ENCODE measurements at regions not wholly inside any gene's neighbourhood (a gene's known extent, or its start where the extent isn't known, plus 50 kb on each side); places are given as distances from the start of the nearest gene placed in this dataset.
"Not testable (repeated sequence)": the region's sequence is repeated elsewhere in the genome, so short reads cannot be mapped to it uniquely, and the experiment has no call there.

GRCh38 chr1:188825471-188825870 is 1652.2 kb downstream of the BRINP3 start:
- no peak for TF ChIP-seq CTCF (IDR thresholded peaks at IDR 0.05)
- no peak overlapping the region for H3K4me3 ChIP-seq (ENCODE audit: low read depth in 1 of 2, low read length in 1 of 2)
- H3K36me3 ChIP-seq: no peaks in the 10 kb centered on the region
- no peaks in the 10 kb centered on the region for H3K27me3 ChIP-seq
- H3K27ac ChIP-seq: no peak overlapping the region
- H3K9me3 ChIP-seq: no peaks in the 10 kb centered on the region
- H3K4me1 ChIP-seq (ENCODE audit: control insufficient read depth in 1 of 2, insufficient read depth in 1 of 2, low read depth in 1 of 2, low read length in 1 of 2): no peaks in the 10 kb centered on the region

DNA sequence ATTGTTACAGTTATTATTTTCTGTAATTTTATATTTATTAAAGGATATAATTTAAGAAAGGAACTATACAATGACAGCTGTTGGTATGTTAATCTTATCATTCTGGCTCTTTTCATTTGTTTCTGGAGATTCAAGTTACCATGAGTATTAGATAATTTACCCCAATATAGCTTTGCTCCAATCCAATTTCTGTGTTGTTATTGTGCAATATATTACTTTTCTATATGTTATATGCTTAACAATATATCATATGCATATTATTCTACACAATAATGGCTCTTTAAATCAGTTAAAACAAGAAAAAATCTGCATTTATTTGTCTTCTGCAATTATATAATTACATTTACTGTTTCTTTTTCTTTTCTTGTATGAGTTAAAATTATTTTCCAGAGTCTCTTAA is 1650.9 kb downstream of the BRINP3 start:
- H3K4me1 ChIP-seq (ENCODE audit: control insufficient read depth in 1 of 2, insufficient read depth in 1 of 2, low read depth in 1 of 2, low read length in 1 of 2): no peaks in the 10 kb centered on the region
- H3K36me3 ChIP-seq: no peaks in the 10 kb centered on the region
- no peak overlapping the region for H3K4me3 ChIP-seq (ENCODE audit: low read depth in 1 of 2, low read length in 1 of 2)
- H3K9me3 ChIP-seq: no peaks in the 10 kb centered on the region
- no peak overlapping the region for H3K27ac ChIP-seq
- no peak for TF ChIP-seq CTCF (IDR thresholded peaks at IDR 0.05)
- no peaks in the 10 kb centered on the region for H3K27me3 ChIP-seq

DNA sequence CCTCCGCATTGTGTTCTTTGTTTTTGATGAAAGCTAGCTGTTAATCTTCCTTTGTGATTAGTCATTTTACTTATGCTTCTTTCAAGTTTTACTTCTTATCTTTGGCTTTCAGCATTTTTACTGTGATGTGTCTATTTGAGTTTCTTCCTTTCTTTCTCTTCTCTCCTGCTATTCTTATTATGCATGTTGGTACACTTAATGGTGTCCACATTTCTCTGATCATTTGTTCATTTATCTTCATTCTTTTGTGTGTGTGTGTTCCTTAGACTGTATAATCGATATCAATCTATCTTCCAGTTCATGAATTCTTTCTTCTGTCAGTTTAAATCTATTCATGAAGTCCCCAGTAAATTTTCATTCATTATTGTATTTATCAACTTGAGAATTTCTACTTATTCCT is 1650.3 kb downstream of the BRINP3 start:
- H3K27me3 ChIP-seq: no peaks in the 10 kb centered on the region
- H3K27ac ChIP-seq: no peak overlapping the region
- no peaks in the 10 kb centered on the region for H3K36me3 ChIP-seq
- no peak overlapping the region for H3K4me3 ChIP-seq (ENCODE audit: low read depth in 1 of 2, low read length in 1 of 2)
- H3K9me3 ChIP-seq: no peaks in the 10 kb centered on the region
- no peak for TF ChIP-seq CTCF (IDR thresholded peaks at IDR 0.05)
- H3K4me1 ChIP-seq (ENCODE audit: control insufficient read depth in 1 of 2, insufficient read depth in 1 of 2, low read depth in 1 of 2, low read length in 1 of 2): no peaks in the 10 kb centered on the region

DNA sequence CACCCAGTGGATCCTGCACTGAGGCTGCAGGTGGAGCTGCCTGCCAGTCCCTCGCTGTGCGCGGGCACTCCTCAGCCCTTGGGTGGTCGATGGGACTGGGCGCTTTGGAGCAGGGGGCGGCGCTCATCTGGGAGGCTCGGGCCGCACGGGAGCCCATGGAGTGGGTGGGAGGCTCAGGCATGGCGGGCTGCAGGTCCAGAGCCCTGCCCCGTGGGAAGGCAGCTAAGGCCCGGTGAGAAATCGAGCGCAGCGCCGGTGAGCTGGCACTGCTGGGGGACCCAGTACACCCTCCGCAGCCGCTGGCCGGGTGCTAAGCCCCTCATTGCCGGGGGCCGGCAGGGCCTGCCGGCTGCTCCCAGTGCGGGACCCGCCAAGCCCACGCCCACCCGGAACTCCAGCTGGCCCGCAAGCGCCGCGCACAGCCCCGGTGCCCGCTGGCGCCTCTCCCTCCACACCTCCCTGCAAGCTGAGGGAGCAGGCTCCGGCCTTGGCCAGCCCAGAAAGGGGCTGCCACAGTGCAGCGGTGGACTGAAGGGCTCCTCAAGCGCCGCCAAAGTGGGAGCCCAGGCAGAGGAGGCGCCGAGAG is 1636.5 kb downstream of the BRINP3 start:
- not testable (repeated sequence) for H3K36me3 ChIP-seq; H3K9me3 ChIP-seq; H3K4me3 ChIP-seq (ENCODE audit: low read depth in 1 of 2, low read length in 1 of 2); H3K27ac ChIP-seq; H3K27me3 ChIP-seq; H3K4me1 ChIP-seq (ENCODE audit: control insufficient read depth in 1 of 2, insufficient read depth in 1 of 2, low read depth in 1 of 2, low read length in 1 of 2)

GRCh38 chr1:188846468-188846867 is 1631.2 kb downstream of the BRINP3 start:
- H3K9me3 ChIP-seq: no peaks in the 10 kb centered on the region
- no peak for TF ChIP-seq CTCF (IDR thresholded peaks at IDR 0.05)

DNA sequence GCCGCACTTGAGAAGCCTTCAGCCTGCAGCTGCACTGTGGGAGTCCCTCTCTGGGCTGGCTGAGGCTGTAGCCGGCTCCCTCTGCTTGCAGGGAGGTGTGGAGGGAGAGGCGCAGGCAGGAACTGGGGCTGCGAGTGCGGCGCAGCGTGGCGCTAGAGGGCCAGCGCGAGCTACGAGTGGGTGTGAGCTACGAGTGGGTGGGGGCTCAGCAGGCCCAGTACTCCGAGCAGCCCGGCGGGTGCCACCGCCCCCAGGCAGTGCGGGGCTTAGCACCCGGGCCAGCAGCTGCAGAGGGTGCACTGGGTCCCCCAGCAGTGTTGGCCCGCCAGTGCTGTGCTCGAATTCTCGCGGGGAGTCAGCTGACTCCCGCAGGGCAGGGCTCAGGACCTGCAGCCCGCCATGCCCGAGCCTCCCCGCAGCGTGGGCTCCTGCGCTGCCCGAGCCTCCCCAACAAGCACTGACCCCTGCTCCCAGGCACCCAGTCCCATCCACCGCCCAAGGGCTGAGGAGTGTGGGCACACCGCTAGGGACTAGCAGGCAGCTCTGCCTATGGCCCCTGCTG is 1620.1 kb downstream of the BRINP3 start:
- no peaks in the 10 kb centered on the region for H3K4me1 ChIP-seq (ENCODE audit: control insufficient read depth in 1 of 2, insufficient read depth in 1 of 2, low read depth in 1 of 2, low read length in 1 of 2)
- no peaks in the 10 kb centered on the region for H3K27me3 ChIP-seq
- no peak overlapping the region for H3K27ac ChIP-seq
- no peak overlapping the region for H3K4me3 ChIP-seq (ENCODE audit: low read depth in 1 of 2, low read length in 1 of 2)
- H3K9me3 ChIP-seq: no peaks in the 10 kb centered on the region
- no peak for TF ChIP-seq CTCF (IDR thresholded peaks at IDR 0.05)
- no peaks in the 10 kb centered on the region for H3K36me3 ChIP-seq

More at GRCh38 chr1:188846468-188846867, 1631.2 kb downstream of the BRINP3 start:
- Histone ChIP-seq H3K4me1 (ENCODE audit: control insufficient read depth in 1 of 2, insufficient read depth in 1 of 2, low read depth in 1 of 2, low read length in 1 of 2) (no peaks in the 10 kb centered on the region), H3K36me3 (no peaks in the 10 kb centered on the region), H3K4me3 (ENCODE audit: low read depth in 1 of 2, low read length in 1 of 2) (no peak overlapping the region), H3K27ac (no peak overlapping the region), H3K27me3 (no peaks in the 10 kb centered on the region)

Data from neutrophil (primary cell).